ENCODE measurements at regions not wholly inside any gene's neighbourhood (a gene's known extent, or its start where the extent isn't known, plus 50 kb on each side); places are given as distances from the start of the nearest gene placed in this dataset.

GRCh38 chr6:155915651-155916050 lies 460.0 kb upstream of the NOX3 start:
- no peak for TF ChIP-seq CTCF (IDR thresholded peaks at IDR 0.05)
- TF ChIP-seq POLR2AphosphoS5 (IDR thresholded peaks at IDR 0.05) = no peak

All from esophagus muscularis mucosa (tissue), 3 donors.